A673 (cell line): ENCODE measurements at regions not wholly inside any gene's neighbourhood (a gene's known extent, or its start where the extent isn't known, plus 50 kb on each side); places are given as distances from the start of the nearest gene placed in this dataset.

Experiments
- BruUV-seq: library from RNA; stranded (reverse); fragments of 400-500 nt; replicated peaks from 2 replicates; lab custom pipeline; 2021; lab: Mats Ljungman, UMichigan
- CTCF ChIA-PET: fragments of 300-600 bp; sonication (Branson Sonifier 250); formaldehyde crosslinking; loops from one replicate; lab custom pipeline; 2022; ENCODE audit warnings: antibody characterized with exemption; lab: Charles Lee
- POLR2A ChIA-PET: fragments of 300-600 bp; sonication (Branson Sonifier 250); formaldehyde crosslinking; loops from one replicate; lab custom pipeline; 2022; ENCODE audit warnings: antibody characterized with exemption; ENCODE audit not compliant: low non-redundant PET; lab: Charles Lee
- DNase-seq: peaks from one replicate; pipeline ENCODE4 v3.0.0-alpha.2; 2015; ENCODE audit warnings: low spot score
- H3K27ac ChIP-seq: fragments of 200-600 bp; sonication (generic); 2 replicates; pipeline ENCODE4 v1.5.1; 2016; ENCODE audit warnings: mixed run types, low read depth, mild to moderate bottlenecking, mixed read lengths, antibody characterized with exemption, low read length; ENCODE audit not compliant: poor library complexity, severe bottlenecking
- H3K27me3 ChIP-seq: fragments of 200-600 bp; sonication (generic); replicated peaks from 2 replicates; pipeline ENCODE4 v1.6.1; 2017; ENCODE audit warnings: mixed run types, low read depth, mild to moderate bottlenecking, mixed read lengths, antibody characterized with exemption, low read length; ENCODE audit not compliant: insufficient read depth, poor library complexity
- H3K36me3 ChIP-seq: fragments of 200-600 bp; sonication (generic); 2 replicates; pipeline ENCODE4 v1.6.1; 2016; ENCODE audit warnings: mixed run types, mild to moderate bottlenecking, mixed read lengths, antibody characterized with exemption, low read length; ENCODE audit not compliant: insufficient read depth, poor library complexity, severe bottlenecking
- H3K4me1 ChIP-seq: fragments of 200-600 bp; sonication (generic); 2 replicates; pipeline ENCODE4 v1.6.1; 2017; ENCODE audit warnings: mixed run types, mild to moderate bottlenecking, mixed read lengths, antibody characterized with exemption, low read length; ENCODE audit not compliant: insufficient read depth, poor library complexity, severe bottlenecking
- H3K4me3 ChIP-seq: fragments of 200-600 bp; sonication (generic); 2 replicates; pipeline ENCODE4 v1.5.1; 2016; ENCODE audit warnings: low read depth, mixed run types, mild to moderate bottlenecking, mixed read lengths, low read length; ENCODE audit not compliant: poor library complexity, severe bottlenecking
- H3K9me3 ChIP-seq: fragments of 200-600 bp; sonication (generic); 2 replicates; pipeline ENCODE4 v1.6.1; 2016; ENCODE audit warnings: mixed run types, low read depth, mild to moderate bottlenecking, mixed read lengths, antibody characterized with exemption, low read length; ENCODE audit not compliant: poor library complexity, severe bottlenecking
- CTCF ChIP-seq: fragments of 300-800, 200-600 bp; sonication (generic); conservative IDR thresholded peaks from 2 replicates; pipeline ENCODE4 v1.5.1; 2017; ENCODE audit warnings: low read depth, mild to moderate bottlenecking, antibody characterized with exemption, low read length, moderate library complexity, mixed read lengths
- EZH2 ChIP-seq: fragments of 200-600 bp; sonication (generic); IDR thresholded peaks from 2 replicates; pipeline ENCODE4 v1.6.1; 2017; ENCODE audit warnings: borderline replicate concordance, low read depth, mild to moderate bottlenecking, mixed read lengths, antibody characterized with exemption, low read length; ENCODE audit not compliant: poor library complexity, severe bottlenecking
- intact Hi-C: fragments of 100-400 bp; cut with micrococcal nuclease; formaldehyde crosslinking; loops from one replicate; pipeline ENCODE4 v1.10.0; 2022; ENCODE audit not compliant: unreplicated experiment

GRCh38 chr7:32415936-32416335, 74.2 kb downstream of the LSM5 start:
- H3K27me3 ChIP-seq: peaks cover 50% of the 10 kb centered on the region
- POLR2A ChIA-PET: no interaction called here
- intact Hi-C loops: no loop called here
- no peaks in the 10 kb centered on the region for H3K4me1 ChIP-seq
- H3K4me3 ChIP-seq: no peak overlapping the region
- H3K9me3 ChIP-seq: no peaks in the 10 kb centered on the region
- no peak overlapping the region for H3K27ac ChIP-seq
- no peak for DNase-seq
- CTCF ChIA-PET: no interaction called here
- H3K36me3 ChIP-seq: no peaks in the 10 kb centered on the region
- no TSS peak for BruUV-seq
- TF ChIP-seq EZH2: no peak
- no peak for TF ChIP-seq CTCF

GRCh38 chr7:32415519-32415918, 74.7 kb downstream of the LSM5 start:
- CTCF ChIA-PET: no interaction called here
- intact Hi-C loops: no loop called here
- no peaks in the 10 kb centered on the region for H3K4me1 ChIP-seq
- POLR2A ChIA-PET: no interaction called here
- H3K27me3 ChIP-seq: peaks cover 50% of the 10 kb centered on the region
- TF ChIP-seq CTCF (no peak), EZH2 (no peak)
- H3K4me3 ChIP-seq: no peak overlapping the region
- no peaks in the 10 kb centered on the region for H3K9me3 ChIP-seq
- no TSS peak for BruUV-seq
- no peaks in the 10 kb centered on the region for H3K36me3 ChIP-seq
- no peak overlapping the region for H3K27ac ChIP-seq
- DNase-seq: no peak

- no TSS peak for BruUV-seq
- H3K4me1 ChIP-seq: no peaks in the 10 kb centered on the region
- peaks cover 31% of the 10 kb centered on the region for H3K27me3 ChIP-seq
- no peaks in the 10 kb centered on the region for H3K9me3 ChIP-seq
- CTCF ChIA-PET: no interaction called here
- TF ChIP-seq CTCF: no peak
- TF ChIP-seq EZH2: no peak
- H3K27ac ChIP-seq: no peak overlapping the region
- no peaks in the 10 kb centered on the region for H3K36me3 ChIP-seq
- intact Hi-C loops: no loop called here
- no peak overlapping the region for H3K4me3 ChIP-seq
- POLR2A ChIA-PET: no interaction called here
- DNase-seq: no peak
These were observed 77.7 kb downstream of the LSM5 start for GRCh38 chr7:32412471-32412870.
